ENCODE measurements at regions not wholly inside any gene's neighbourhood (a gene's known extent, or its start where the extent isn't known, plus 50 kb on each side); places are given as distances from the start of the nearest gene placed in this dataset.
"Not testable (repeated sequence)": the region's sequence is repeated elsewhere in the genome, so short reads cannot be mapped to it uniquely, and the experiment has no call there.

DNA sequence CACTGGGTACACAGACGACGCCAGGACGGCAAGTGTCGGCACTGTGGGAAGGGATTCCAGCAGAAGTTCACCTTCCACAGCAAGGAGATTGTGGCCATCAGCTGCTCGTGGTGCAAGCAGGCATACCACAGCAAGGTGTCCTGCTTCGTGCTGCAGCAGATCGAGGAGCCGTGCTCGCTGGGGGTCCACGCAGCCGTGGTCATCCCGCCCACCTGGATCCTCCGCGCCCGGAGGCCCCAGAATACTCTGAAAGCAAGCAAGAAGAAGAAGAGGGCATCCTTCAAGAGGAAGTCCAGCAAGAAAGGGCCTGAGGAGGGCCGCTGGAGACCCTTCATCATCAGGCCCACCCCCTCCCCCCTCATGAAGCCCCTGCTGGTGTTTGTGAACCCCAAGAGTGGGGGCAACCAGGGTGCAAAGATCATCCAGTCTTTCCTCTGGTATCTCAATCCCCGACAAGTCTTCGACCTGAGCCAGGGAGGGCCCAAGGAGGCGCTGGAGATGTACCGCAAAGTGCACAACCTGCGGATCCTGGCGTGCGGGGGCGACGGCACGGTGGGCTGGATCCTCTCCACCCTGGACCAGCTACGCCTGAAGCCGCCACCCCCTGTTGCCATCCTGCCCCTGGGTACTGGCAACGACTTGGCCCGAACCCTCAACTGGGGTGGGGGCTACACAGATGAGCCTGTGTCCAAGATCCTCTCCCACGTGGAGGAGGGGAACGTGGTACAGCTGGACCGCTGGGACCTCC lies 89.4 kb downstream of the LACC1 start:
- H3K27ac ChIP-seq (ENCODE audit: insufficient read length, low read depth, low read length); H3T11ph ChIP-seq (ENCODE audit: low read length); H3K56ac ChIP-seq (ENCODE audit: insufficient read length, low read depth, low read length); H2BK20ac ChIP-seq (ENCODE audit: low read depth, low read length, poor library complexity, severe bottlenecking); H3K9ac ChIP-seq (ENCODE audit: extremely low read depth, insufficient read length, low read length); H3K27ac Mint-ChIP-seq; H3K27me3 Mint-ChIP-seq (ENCODE audit: low read depth); H4K91ac ChIP-seq (ENCODE audit: insufficient read length, low read depth, low read length); H3K79me2 ChIP-seq (ENCODE audit: insufficient read depth, low read length); H3K79me1 ChIP-seq (ENCODE audit: insufficient read depth, low read depth, low read length, poor library complexity, severe bottlenecking); H3K23ac ChIP-seq (ENCODE audit: insufficient read length, low read depth, low read length); H3K18ac ChIP-seq (ENCODE audit: insufficient read length, low read depth, low read length); H3K27me3 ChIP-seq (ENCODE audit: insufficient read depth, low read length); H2AFZ ChIP-seq (ENCODE audit: low read length); H2BK12ac ChIP-seq (ENCODE audit: insufficient read length, low read depth, low read length); H2BK15ac ChIP-seq (ENCODE audit: low read depth, low read length); H3K4me1 Mint-ChIP-seq; H3K14ac ChIP-seq (ENCODE audit: insufficient read depth, low read length); H3K4ac ChIP-seq (ENCODE audit: low read depth, low read length); DNase-seq; H4K20me1 ChIP-seq (ENCODE audit: control insufficient read depth, insufficient read depth, insufficient read length); H3K9me3 ChIP-seq (ENCODE audit: control insufficient read depth, low read depth, low read length); H2BK120ac ChIP-seq (ENCODE audit: low read depth, low read length, poor library complexity, severe bottlenecking); H3K23me2 ChIP-seq (ENCODE audit: insufficient read length, low read depth, low read length, poor library complexity, severe bottlenecking); H3K4me1 ChIP-seq (ENCODE audit: insufficient read depth, low read length); H3K4me3 Mint-ChIP-seq; H3K4me2 ChIP-seq (ENCODE audit: insufficient read depth, insufficient read length, low read length); H4K8ac ChIP-seq (replicated peaks; ENCODE audit: insufficient read length, low read depth, low read length); H2BK5ac ChIP-seq (ENCODE audit: insufficient read length, low read length); H4K5ac ChIP-seq (ENCODE audit: insufficient read length, low read depth, low read length); H2AK5ac ChIP-seq (ENCODE audit: insufficient read length, low read length): not testable (repeated sequence)
- H3K36me3 Mint-ChIP-seq (ENCODE audit: insufficient read depth in 1 of 3, low read depth in 3 of 3), result peaks cover 2 to 22% (median 17%) of the 10 kb centered on the region in 3 experiments; a peak in 5 of 7 replicates
- H3K9me3 Mint-ChIP-seq, result peaks cover 13 to 24% of the 10 kb centered on the region in 2 experiments; a peak in 4 of 5 replicates
- WGBS (ENCODE audit: extremely low coverage, insufficient read length, low lambda C conversion rate), result no CpG with 5 or more reads among the region's 33 CpGs

DNA sequence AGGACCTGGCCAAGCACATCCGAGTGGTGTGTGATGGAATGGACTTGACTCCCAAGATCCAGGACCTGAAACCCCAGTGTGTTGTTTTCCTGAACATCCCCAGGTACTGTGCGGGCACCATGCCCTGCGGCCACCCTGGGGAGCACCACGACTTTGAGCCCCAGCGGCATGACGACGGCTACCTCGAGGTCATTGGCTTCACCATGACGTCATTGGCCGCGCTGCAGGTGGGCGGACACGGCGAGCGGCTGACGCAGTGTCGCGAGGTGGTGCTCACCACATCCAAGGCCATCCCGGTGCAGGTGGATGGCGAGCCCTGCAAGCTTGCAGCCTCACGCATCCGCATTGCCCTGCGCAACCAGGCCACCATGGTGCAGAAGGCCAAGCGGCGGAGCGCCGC lies 90.2 kb downstream of the LACC1 start:
- H3K27me3 ChIP-seq (ENCODE audit: insufficient read depth, low read length); H4K5ac ChIP-seq (ENCODE audit: insufficient read length, low read depth, low read length); H2AFZ ChIP-seq (ENCODE audit: low read length); H3K14ac ChIP-seq (ENCODE audit: insufficient read depth, low read length); H3K4me3 Mint-ChIP-seq; H3K23me2 ChIP-seq (ENCODE audit: insufficient read length, low read depth, low read length, poor library complexity, severe bottlenecking); H2BK20ac ChIP-seq (ENCODE audit: low read depth, low read length, poor library complexity, severe bottlenecking); H3K79me2 ChIP-seq (ENCODE audit: insufficient read depth, low read length); H4K20me1 ChIP-seq (ENCODE audit: control insufficient read depth, insufficient read depth, insufficient read length); H3K9me3 ChIP-seq (ENCODE audit: control insufficient read depth, low read depth, low read length); H3K9ac ChIP-seq (ENCODE audit: extremely low read depth, insufficient read length, low read length); H3K27ac Mint-ChIP-seq; H3T11ph ChIP-seq (ENCODE audit: low read length); DNase-seq; H3K27me3 Mint-ChIP-seq (ENCODE audit: low read depth); H3K56ac ChIP-seq (ENCODE audit: insufficient read length, low read depth, low read length); H3K27ac ChIP-seq (ENCODE audit: insufficient read length, low read depth, low read length); H4K91ac ChIP-seq (ENCODE audit: insufficient read length, low read depth, low read length); H2BK15ac ChIP-seq (ENCODE audit: low read depth, low read length); H3K4me2 ChIP-seq (ENCODE audit: insufficient read depth, insufficient read length, low read length); H3K23ac ChIP-seq (ENCODE audit: insufficient read length, low read depth, low read length); H3K18ac ChIP-seq (ENCODE audit: insufficient read length, low read depth, low read length); H3K4me1 ChIP-seq (ENCODE audit: insufficient read depth, low read length); H2BK12ac ChIP-seq (ENCODE audit: insufficient read length, low read depth, low read length); H2AK5ac ChIP-seq (ENCODE audit: insufficient read length, low read length); H3K4ac ChIP-seq (ENCODE audit: low read depth, low read length); H2BK120ac ChIP-seq (ENCODE audit: low read depth, low read length, poor library complexity, severe bottlenecking); H4K8ac ChIP-seq (replicated peaks; ENCODE audit: insufficient read length, low read depth, low read length); H2BK5ac ChIP-seq (ENCODE audit: insufficient read length, low read length); H3K79me1 ChIP-seq (ENCODE audit: insufficient read depth, low read depth, low read length, poor library complexity, severe bottlenecking); H3K4me1 Mint-ChIP-seq: not testable (repeated sequence)
- WGBS (ENCODE audit: extremely low coverage, insufficient read length, low lambda C conversion rate), result no CpG with 5 or more reads among the region's 27 CpGs
- Mint-ChIP-seq H3K36me3 (ENCODE audit: insufficient read depth in 1 of 3, low read depth in 3 of 3) (peaks cover 2 to 22% (median 17%) of the 10 kb centered on the region in 3 experiments; a peak in 5 of 7 replicates), H3K9me3 (peaks cover 13 to 24% of the 10 kb centered on the region in 2 experiments; a peak in 4 of 5 replicates)

Data from H9 (cell line).